Panc1 (cell line): ENCODE measurements at regions not wholly inside any gene's neighbourhood (a gene's known extent, or its start where the extent isn't known, plus 50 kb on each side); places are given as distances from the start of the nearest gene placed in this dataset.

Experiments
- ATAC-seq: fragments of 200-7000 bp; cut with Tn5 transposase; 2 replicates; pipeline ENCODE4 v1.9.1; 2020; ENCODE audit warnings: mild to moderate bottlenecking, moderate library complexity
- BruUV-seq: library from RNA; stranded (reverse); fragments of 400-500 nt; replicated peaks from 2 replicates; lab custom pipeline; 2021; lab: Mats Ljungman, UMichigan
- CTCF ChIA-PET: fragments of 300-600 bp; sonication (Branson Sonifier 250); formaldehyde crosslinking; loops from one replicate; lab custom pipeline; 2022; ENCODE audit warnings: antibody characterized with exemption; lab: Charles Lee
- POLR2A ChIA-PET: fragments of 300-600 bp; sonication (Branson Sonifier 250); formaldehyde crosslinking; loops from one replicate; lab custom pipeline; 2022; ENCODE audit warnings: antibody characterized with exemption; lab: Charles Lee
- DNase-seq: peaks from one replicate; pipeline ENCODE4 v3.0.0-alpha.2; 2010; ENCODE audit warnings: low read depth, low spot score
- H3K27ac ChIP-seq: 2 replicates; pipeline ENCODE4 v1.5.1; 2011; ENCODE audit warnings: mild to moderate bottlenecking, low read length, inconsistent platforms
- H3K27me3 ChIP-seq: fragments of 200-500 bp; sonication (Bioruptor generic); 2 replicates; pipeline ENCODE4 v1.6.0; 2014; ENCODE audit warnings: low read length, inconsistent platforms; ENCODE audit not compliant: control insufficient read depth, insufficient read depth
- H3K36me3 ChIP-seq: fragments of 200-500 bp; sonication (Bioruptor generic); 2 replicates; pipeline ENCODE4 v1.5.1; 2014; ENCODE audit warnings: inconsistent platforms, mild to moderate bottlenecking, low read length, moderate library complexity; ENCODE audit not compliant: control insufficient read depth, insufficient read depth
- H3K4me1 ChIP-seq: 2 replicates; pipeline ENCODE4 v1.5.1; 2011; ENCODE audit warnings: inconsistent platforms, mild to moderate bottlenecking, low read length, moderate library complexity; ENCODE audit not compliant: control insufficient read depth, insufficient read depth
- H3K4me3 ChIP-seq, 2 experiments: 2 replicates each; pipeline ENCODE4 v1.5.1; 2011 to 2012; ENCODE audit warnings: low read depth in 2 of 2, low read length in 2 of 2, mild to moderate bottlenecking in 2 of 2, inconsistent platforms in 1 of 2, moderate library complexity in 1 of 2
- H3K9me3 ChIP-seq: fragments of 200-500 bp; sonication (Bioruptor generic); 2 replicates; pipeline ENCODE4 v1.5.1; 2014; ENCODE audit warnings: low read depth, mild to moderate bottlenecking, inconsistent platforms, low read length, moderate library complexity; ENCODE audit not compliant: control insufficient read depth, insufficient read depth
- CTCF ChIP-seq: fragments of 450-650 bp; IDR thresholded peaks from 2 replicates; pipeline ENCODE4 v1.5.1; 2017; ENCODE audit warnings: mild to moderate bottlenecking
- POLR2AphosphoS5 ChIP-seq: IDR thresholded peaks from 2 replicates; pipeline ENCODE4 v1.6.1; 2012; ENCODE audit warnings: mild to moderate bottlenecking, low read depth, low read length, moderate library complexity
- REST ChIP-seq, 2 experiments: IDR thresholded peaks; 2 replicates each; pipeline ENCODE4 v1.6.1; 2011 to 2012; ENCODE audit warnings: low read depth in 2 of 2, control low read depth in 1 of 2, low read length in 1 of 2, mild to moderate bottlenecking in 1 of 2, moderate library complexity in 1 of 2; ENCODE audit not compliant: insufficient read depth in 1 of 2
- SIN3A ChIP-seq: IDR thresholded peaks from 2 replicates; pipeline ENCODE4 v1.6.1; 2012; ENCODE audit warnings: low read depth, mild to moderate bottlenecking, low read length, moderate library complexity, borderline replicate concordance; ENCODE audit not compliant: insufficient read depth
- TCF7L2 ChIP-seq: IDR thresholded peaks from 2 replicates; pipeline ENCODE4 v1.6.1; 2011; ENCODE audit warnings: mild to moderate bottlenecking, low read depth, low read length, inconsistent platforms
- in situ Hi-C: cut with HindIII; loops from 2 replicates; pipeline ENCODE4 v1.10.0; 2016; ENCODE audit warnings: low sequenced_read_pairs, low pct_unique_long_range_greater_than_20kb
- intact Hi-C: fragments of 100-400 bp; cut with micrococcal nuclease; formaldehyde crosslinking; loops from one replicate; pipeline ENCODE4 v1.10.0; 2022; ENCODE audit not compliant: unreplicated experiment

- ATAC-seq (no peak), DNase-seq (no peak)
- intact Hi-C loops (loop anchor here (10.0 kb wide), 1 partner anchor 86 kb away; no protein-coding TSS in a partner anchor), in situ Hi-C loops (no loop called here)
- no peak for TF ChIP-seq CTCF
- TF ChIP-seq TCF7L2, result no peak
- TF ChIP-seq SIN3A, result no peak
- TF ChIP-seq REST (IDR thresholded peaks at IDR 0.05; ENCODE audit: insufficient read depth in 1 of 2, low read depth in 2 of 2, low read length in 1 of 2), result no peak
- TF ChIP-seq POLR2AphosphoS5, result no peak
- Histone ChIP-seq H3K4me3 (no peak overlapping the region), H3K27me3 (0 out of 2 replicates have a peak, but pooled peaks cover 2% of the 10 kb centered on the region), H3K27ac (no peak overlapping the region), H3K9me3 (no peaks in the 10 kb centered on the region), H3K36me3 (no peaks in the 10 kb centered on the region), H3K4me1 (no peaks in the 10 kb centered on the region)
- ChIA-PET POLR2A (no interaction called here), CTCF (no interaction called here)
- no TSS peak for BruUV-seq
Measured at GRCh38 chr6:73951183-73951582, 255.2 kb downstream of the CD109 start.

DNA sequence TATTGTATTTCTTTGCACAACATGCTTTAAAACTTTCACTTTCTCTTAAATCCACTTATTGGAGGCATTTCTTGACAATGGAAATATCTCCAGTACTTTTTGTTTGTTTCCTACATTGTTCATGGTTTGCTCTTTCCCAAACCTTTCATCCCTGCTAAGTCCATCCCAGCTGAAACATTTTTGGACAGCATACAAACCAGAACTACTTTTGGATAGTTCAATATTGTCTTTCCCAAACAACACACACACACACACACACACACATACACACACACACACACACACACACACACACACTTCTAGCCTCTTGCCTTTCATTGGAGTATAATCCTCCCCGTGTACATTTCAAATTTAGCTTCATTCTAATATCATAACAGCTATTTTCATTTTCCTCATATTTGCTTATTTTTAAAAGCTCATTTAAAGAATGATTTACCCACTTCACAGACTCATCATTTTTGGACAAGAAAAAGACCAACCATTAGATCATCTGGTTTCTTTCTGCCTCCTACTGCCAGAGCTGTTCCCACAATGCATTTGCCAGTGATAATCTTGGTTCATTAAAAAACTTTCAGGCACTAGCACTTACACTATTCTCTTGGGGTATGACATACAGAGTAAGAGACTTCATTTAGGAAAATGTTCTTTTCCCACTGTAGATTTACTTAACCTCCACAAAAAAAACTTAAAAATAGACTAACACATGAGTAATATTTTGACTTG is 248.1 kb downstream of the CD109 start:
- ATAC-seq (no peak), DNase-seq (no peak)
- Histone ChIP-seq H3K4me3 (no peak overlapping the region), H3K27ac (no peak overlapping the region), H3K27me3 (no peaks in the 10 kb centered on the region), H3K36me3 (no peaks in the 10 kb centered on the region), H3K4me1 (no peaks in the 10 kb centered on the region), H3K9me3 (no peaks in the 10 kb centered on the region)
- in situ Hi-C loops (no loop called here), intact Hi-C loops (no loop called here)
- ChIA-PET POLR2A (no interaction called here), CTCF (no interaction called here)
- BruUV-seq, result no TSS peak
- no peak for TF ChIP-seq CTCF
- TF ChIP-seq TCF7L2, result no peak
- no peak for TF ChIP-seq REST (IDR thresholded peaks at IDR 0.05; ENCODE audit: insufficient read depth in 1 of 2, low read depth in 2 of 2, low read length in 1 of 2)
